Common myeloid progenitor, CD34-positive (primary cell): ENCODE measurements at regions not wholly inside any gene's neighbourhood (a gene's known extent, or its start where the extent isn't known, plus 50 kb on each side); places are given as distances from the start of the nearest gene placed in this dataset.

Experiments used
- CTCF ChIA-PET: fragments of 350-600 bp; sonication (Branson Sonifier 250); formaldehyde crosslinking; loops from one replicate; lab custom pipeline; 2021; ENCODE audit warnings: antibody characterized with exemption; lab: Charles Lee
- POLR2A ChIA-PET: fragments of 350-600 bp; sonication (Branson Sonifier 250); formaldehyde crosslinking; loops from one replicate; lab custom pipeline; 2021; ENCODE audit warnings: antibody characterized with exemption; lab: Charles Lee
- DNase-seq, 3 donors: peaks; one replicate each; pipeline versions ENCODE4 v3.0.0 to v3.0.0-alpha.2; 2013
- H3K27ac ChIP-seq, 2 experiments: 1 replicate in 1 of 2; 2 replicates in 1 of 2; pipeline ENCODE4 v1.7.0; 2013; ENCODE audit warnings: inconsistent platforms in 2 of 2, low read length in 2 of 2, mild to moderate bottlenecking in 2 of 2, low read depth in 1 of 2, moderate library complexity in 1 of 2; ENCODE audit not compliant: severe bottlenecking in 2 of 2, insufficient read depth in 1 of 2, poor library complexity in 1 of 2
- H3K27me3 ChIP-seq, 5 experiments: replicated peaks in 2 of 5; 1 replicate in 3 of 5; 2 replicates in 2 of 5; pipeline versions ENCODE4 v1.6.1 to v1.7.0; 2013; ENCODE audit warnings: low read length in 4 of 5, mild to moderate bottlenecking in 2 of 5, moderate library complexity in 2 of 5, inconsistent platforms in 1 of 5; ENCODE audit not compliant: insufficient read depth in 5 of 5, control insufficient read depth in 4 of 5
- H3K36me3 ChIP-seq, 4 experiments: 1 replicate in 2 of 4; 2 replicates in 2 of 4; pipeline versions ENCODE4 v1.6.1 to v1.7.0; 2013; ENCODE audit warnings: low read length in 3 of 4, control low read depth in 1 of 4, mild to moderate bottlenecking in 1 of 4; ENCODE audit not compliant: control insufficient read depth in 4 of 4, insufficient read depth in 4 of 4
- H3K4me1 ChIP-seq, 4 experiments: 1 replicate in 3 of 4; 2 replicates in 1 of 4; pipeline versions ENCODE4 v1.6.1 to v1.7.1; 2013; ENCODE audit warnings: low read length in 3 of 4, mild to moderate bottlenecking in 3 of 4, control low read depth in 1 of 4, inconsistent platforms in 1 of 4, moderate library complexity in 1 of 4; ENCODE audit not compliant: control insufficient read depth in 4 of 4, insufficient read depth in 4 of 4; ENCODE audit errors: control extremely low read depth in 1 of 4
- H3K4me3 ChIP-seq, 7 experiments: 1 replicate in 4 of 7; 2 replicates in 3 of 7; pipeline versions ENCODE4 v1.5.1 to v1.7.0; 2013; ENCODE audit warnings: mild to moderate bottlenecking in 7 of 7, low read length in 6 of 7, moderate library complexity in 6 of 7, inconsistent platforms in 2 of 7, low read depth in 2 of 7, control low read depth in 1 of 7; ENCODE audit not compliant: insufficient read depth in 4 of 7, control insufficient read depth in 1 of 7; ENCODE audit errors: extremely low read depth in 1 of 7
- H3K9me3 ChIP-seq, 5 experiments: 1 replicate in 4 of 5; 2 replicates in 1 of 5; pipeline versions ENCODE4 v1.6.1 to v1.7.1; 2013; ENCODE audit warnings: low read length in 4 of 5, mild to moderate bottlenecking in 2 of 5, inconsistent platforms in 1 of 5, low read depth in 1 of 5, moderate library complexity in 1 of 5; ENCODE audit not compliant: control insufficient read depth in 4 of 5, insufficient read depth in 2 of 5; ENCODE audit errors: control extremely low read depth in 1 of 5
- WGBS: methylation state at CpG from one replicate; pipeline ENCODE4 v1.1.5; 2013; ENCODE audit not compliant: insufficient coverage; 5-methylcytosine and 5-hydroxymethylcytosine counted together

GRCh38 chr3:132911741-132912415 lies 126.3 kb upstream of the TMEM108 start:
- H3K27me3 ChIP-seq: no peaks in the 10 kb centered on the region
- ChIA-PET POLR2A (no interaction called here), CTCF (interaction anchor here (1.0 kb wide), 1 partner anchor 26 kb away, joined by 3 read pairs; no protein-coding TSS in a partner anchor)
- H3K4me3 ChIP-seq: no peak overlapping the region
- H3K36me3 ChIP-seq: no peaks in the 10 kb centered on the region
- WGBS: 100% methylated on average over 2 of the region's 4 CpGs
- no peak overlapping the region for H3K27ac ChIP-seq
- H3K9me3 ChIP-seq: peaks cover 0 to 2% (median 0%) of the 10 kb centered on the region in 5 experiments
- no peaks in the 10 kb centered on the region for H3K4me1 ChIP-seq
- DNase-seq: no peak

DNA sequence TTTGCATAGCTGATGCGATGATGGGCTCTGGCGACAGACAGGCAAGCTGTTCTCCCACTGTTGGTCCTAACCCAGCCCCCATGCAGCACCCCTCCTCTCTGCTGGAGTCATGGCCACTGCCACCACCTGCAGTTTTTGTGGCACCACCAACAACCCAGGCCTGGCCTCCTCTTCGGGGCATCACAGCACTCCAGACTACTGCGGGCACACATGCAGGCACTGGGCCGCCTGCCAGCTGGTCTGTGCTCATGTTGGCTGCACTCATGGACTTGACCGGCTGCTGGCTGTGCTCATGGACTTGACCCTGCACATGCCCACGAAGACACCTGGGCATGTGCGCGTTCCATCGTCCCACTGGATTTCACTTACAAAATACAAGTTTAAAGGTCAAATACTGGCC lies 130.9 kb upstream of the TMEM108 start:
- ChIA-PET POLR2A (no interaction called here), CTCF (no interaction called here)
- 96% methylated on average over 9 of the region's 10 CpGs for WGBS
- no peaks in the 10 kb centered on the region for H3K36me3 ChIP-seq
- no peaks in the 10 kb centered on the region for H3K27me3 ChIP-seq
- H3K4me3 ChIP-seq: no peak overlapping the region
- peaks cover 0 to 2% (median 0%) of the 10 kb centered on the region in 5 experiments for H3K9me3 ChIP-seq
- no peak for DNase-seq
- H3K4me1 ChIP-seq: no peaks in the 10 kb centered on the region
- H3K27ac ChIP-seq: no peak overlapping the region

GRCh38 chr3:132900481-132900880 lies 137.7 kb upstream of the TMEM108 start:
- POLR2A ChIA-PET: no interaction called here
- peak in 1 of 3 donors; percentile 13 for DNase-seq
- Histone ChIP-seq H3K4me3 (no peak overlapping the region), H3K9me3 (no peaks in the 10 kb centered on the region), H3K4me1 (no peaks in the 10 kb centered on the region), H3K27me3 (no peaks in the 10 kb centered on the region), H3K27ac (no peak overlapping the region), H3K36me3 (no peaks in the 10 kb centered on the region)
- CTCF ChIA-PET: no interaction called here

DNA sequence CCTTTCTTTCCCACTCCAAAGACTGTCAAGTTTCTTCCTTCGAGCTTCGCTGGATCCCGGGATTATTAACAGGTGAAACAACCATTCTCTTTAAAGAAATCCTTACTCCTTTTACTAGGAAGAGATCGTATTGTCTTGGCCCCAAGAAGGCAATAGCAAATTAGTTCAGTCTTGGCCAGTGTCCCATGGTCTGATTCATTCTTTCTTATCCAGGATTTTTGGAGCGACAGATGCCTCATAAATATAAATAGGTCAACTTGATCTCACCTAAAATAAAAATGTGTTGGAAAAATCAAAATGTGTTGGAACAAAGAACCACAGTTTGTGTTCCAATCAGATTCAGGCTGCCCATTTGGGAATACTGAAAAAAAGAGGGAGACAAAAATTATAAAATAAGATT lies 140.1 kb upstream of the TMEM108 start:
- no peak overlapping the region for H3K4me3 ChIP-seq
- 100% methylated on average over 4 of the region's 5 CpGs for WGBS
- CTCF ChIA-PET: interaction anchor here (1.3 kb wide), 1 partner anchor 11 kb away, joined by 3 read pairs; no protein-coding TSS in a partner anchor
- no peaks in the 10 kb centered on the region for H3K36me3 ChIP-seq
- no peaks in the 10 kb centered on the region for H3K4me1 ChIP-seq
- DNase-seq: no peak
- H3K27ac ChIP-seq: no peak overlapping the region
- no peaks in the 10 kb centered on the region for H3K9me3 ChIP-seq
- H3K27me3 ChIP-seq: no peaks in the 10 kb centered on the region
- POLR2A ChIA-PET: no interaction called here

GRCh38 chr3:132892956-132893355 lies 145.2 kb upstream of the TMEM108 start:
- no peaks in the 10 kb centered on the region for H3K27me3 ChIP-seq
- no peak overlapping the region for H3K27ac ChIP-seq
- ChIA-PET CTCF (no interaction called here), POLR2A (no interaction called here)
- H3K4me3 ChIP-seq: no peak overlapping the region
- no peaks in the 10 kb centered on the region for H3K9me3 ChIP-seq
- 79% methylated on average over 3 of the region's 3 CpGs for WGBS
- H3K4me1 ChIP-seq: no peaks in the 10 kb centered on the region
- H3K36me3 ChIP-seq: no peaks in the 10 kb centered on the region
- DNase-seq: no peak

DNA sequence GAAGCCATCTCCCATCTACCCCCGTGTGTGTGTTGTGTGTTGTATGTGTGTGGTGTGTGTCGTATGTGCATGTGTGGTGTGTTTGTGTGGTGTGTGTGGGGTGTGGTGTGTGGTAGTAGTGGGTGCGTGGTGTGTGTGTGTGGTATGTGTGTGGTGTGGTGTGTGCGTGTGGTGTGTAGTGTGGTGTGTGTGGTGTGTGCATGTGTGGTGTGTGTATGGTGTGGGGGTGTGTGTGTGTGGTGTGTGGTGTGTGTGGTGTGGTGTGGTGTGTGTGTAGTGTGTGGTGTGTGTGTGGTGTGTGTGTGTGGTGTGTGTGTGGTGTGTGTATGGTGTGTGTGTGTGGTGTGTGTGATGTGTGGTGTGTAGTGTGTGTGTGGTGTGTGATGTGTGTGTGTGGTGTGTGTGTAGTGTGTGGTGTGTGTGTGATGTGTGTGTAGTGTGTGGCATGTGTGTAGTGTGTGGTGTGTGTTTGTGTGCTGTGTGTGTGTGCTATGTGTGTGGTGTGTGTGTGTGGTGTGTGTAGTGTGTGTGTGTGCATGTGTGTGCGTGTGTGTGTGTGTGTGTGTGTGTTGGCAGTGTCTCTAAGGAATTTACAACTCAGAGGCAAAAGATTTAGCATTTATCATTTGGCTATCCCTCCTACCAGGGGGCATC lies 156.3 kb upstream of the TMEM108 start:
- Histone ChIP-seq H3K27ac (no peak overlapping the region), H3K27me3 (no peaks in the 10 kb centered on the region), H3K4me3 (no peak overlapping the region), H3K9me3 (no peaks in the 10 kb centered on the region), H3K4me1 (no peaks in the 10 kb centered on the region), H3K36me3 (no peaks in the 10 kb centered on the region)
- peak in 1 of 3 donors; percentile 10 for DNase-seq
- ChIA-PET POLR2A (no interaction called here), CTCF (no interaction called here)
- WGBS: no CpG with 5 or more reads among the region's 5 CpGs

DNA sequence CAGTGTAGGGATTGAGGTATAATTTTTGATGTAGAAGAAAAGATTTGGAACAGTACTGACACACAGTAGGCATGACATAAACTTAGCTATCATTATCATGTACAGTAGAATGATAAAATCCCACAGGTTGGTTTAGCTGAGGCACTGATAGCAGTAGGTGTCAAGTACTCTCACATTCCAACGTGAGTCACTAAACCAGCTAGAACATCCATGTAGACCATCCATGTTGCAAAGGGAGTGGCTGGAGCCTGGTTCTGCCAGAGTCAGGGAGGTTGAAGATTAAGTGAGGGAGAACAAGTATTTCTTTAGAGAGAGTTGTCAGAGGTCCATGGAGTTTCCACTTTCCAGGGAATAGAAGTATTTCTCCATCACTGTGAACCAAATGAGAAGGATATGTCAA lies 157.2 kb upstream of the TMEM108 start:
- H3K27me3 ChIP-seq: no peaks in the 10 kb centered on the region
- ChIA-PET CTCF (no interaction called here), POLR2A (no interaction called here)
- WGBS: no CpG with 5 or more reads among the region's 1 CpG
- no peaks in the 10 kb centered on the region for H3K36me3 ChIP-seq
- no peak for DNase-seq
- H3K9me3 ChIP-seq: no peaks in the 10 kb centered on the region
- no peak overlapping the region for H3K4me3 ChIP-seq
- no peaks in the 10 kb centered on the region for H3K4me1 ChIP-seq
- H3K27ac ChIP-seq: no peak overlapping the region
